ENCODE measurements at regions not wholly inside any gene's neighbourhood (a gene's known extent, or its start where the extent isn't known, plus 50 kb on each side); places are given as distances from the start of the nearest gene placed in this dataset.

DNA sequence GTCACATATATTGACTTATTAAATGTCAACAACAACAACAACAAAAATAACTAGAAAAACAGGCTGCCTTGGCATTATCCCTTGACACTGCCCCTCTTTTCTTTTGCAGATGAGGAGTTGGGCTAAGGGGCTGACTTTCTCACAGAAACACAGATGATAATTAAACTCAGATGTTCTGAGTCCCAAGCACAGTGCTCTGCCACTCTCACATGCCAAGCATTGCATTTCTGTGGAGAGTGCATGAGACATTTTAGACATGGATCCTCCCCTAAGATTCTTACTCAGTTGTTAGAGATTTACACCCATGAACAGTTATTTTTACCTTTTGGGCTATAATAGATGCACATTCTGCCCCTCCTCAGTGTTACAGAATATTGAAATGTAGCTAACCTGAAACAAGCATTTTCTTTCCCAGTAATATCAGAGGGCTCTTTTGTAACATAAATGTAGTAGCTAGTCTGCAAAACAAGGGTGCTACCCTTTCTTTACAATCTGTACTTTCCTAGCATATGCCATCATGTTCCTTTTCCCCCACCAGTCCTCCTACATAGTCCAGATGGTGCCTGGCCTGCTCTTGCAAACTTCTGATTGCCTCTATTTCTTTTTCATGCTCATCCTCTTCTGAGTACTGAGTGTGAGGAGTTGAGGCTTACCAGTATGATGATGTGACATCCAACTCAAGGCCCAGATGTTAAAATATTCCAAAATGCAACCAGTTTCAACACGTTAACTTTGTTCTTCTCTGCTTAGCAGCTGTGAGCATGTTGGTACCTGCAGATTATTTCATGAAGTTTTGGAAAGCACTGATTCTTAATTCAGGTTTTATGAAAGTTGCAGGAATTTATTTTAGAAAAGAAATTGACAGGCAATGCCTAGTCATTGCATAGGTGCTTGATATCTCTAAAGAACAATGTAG, 125.0 kb upstream of the ATP2B1 start:
- no peak for DNase-seq
- peaks cover 2% of the 10 kb centered on the region for H3K9me3 ChIP-seq (ENCODE audit: severe bottlenecking)
- no peak overlapping the region for H3K4me3 ChIP-seq (ENCODE audit: low read depth, low read length)
- H3K27me3 ChIP-seq (ENCODE audit: insufficient read depth, low read depth, severe bottlenecking) = no peaks in the 10 kb centered on the region
- no peaks in the 10 kb centered on the region for H3K36me3 ChIP-seq
- no peak overlapping the region for H3K27ac ChIP-seq
- TF ChIP-seq, protein P1, sequence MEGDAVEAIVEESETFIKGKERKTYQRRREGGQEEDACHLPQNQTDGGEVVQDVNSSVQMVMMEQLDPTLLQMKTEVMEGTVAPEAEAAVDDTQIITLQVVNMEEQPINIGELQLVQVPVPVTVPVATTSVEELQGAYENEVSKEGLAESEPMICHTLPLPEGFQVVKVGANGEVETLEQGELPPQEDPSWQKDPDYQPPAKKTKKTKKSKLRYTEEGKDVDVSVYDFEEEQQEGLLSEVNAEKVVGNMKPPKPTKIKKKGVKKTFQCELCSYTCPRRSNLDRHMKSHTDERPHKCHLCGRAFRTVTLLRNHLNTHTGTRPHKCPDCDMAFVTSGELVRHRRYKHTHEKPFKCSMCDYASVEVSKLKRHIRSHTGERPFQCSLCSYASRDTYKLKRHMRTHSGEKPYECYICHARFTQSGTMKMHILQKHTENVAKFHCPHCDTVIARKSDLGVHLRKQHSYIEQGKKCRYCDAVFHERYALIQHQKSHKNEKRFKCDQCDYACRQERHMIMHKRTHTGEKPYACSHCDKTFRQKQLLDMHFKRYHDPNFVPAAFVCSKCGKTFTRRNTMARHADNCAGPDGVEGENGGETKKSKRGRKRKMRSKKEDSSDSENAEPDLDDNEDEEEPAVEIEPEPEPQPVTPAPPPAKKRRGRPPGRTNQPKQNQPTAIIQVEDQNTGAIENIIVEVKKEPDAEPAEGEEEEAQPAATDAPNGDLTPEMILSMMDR (IDR thresholded peaks at IDR 0.05; ENCODE audit: low read depth, low read length) = no peak

DNA sequence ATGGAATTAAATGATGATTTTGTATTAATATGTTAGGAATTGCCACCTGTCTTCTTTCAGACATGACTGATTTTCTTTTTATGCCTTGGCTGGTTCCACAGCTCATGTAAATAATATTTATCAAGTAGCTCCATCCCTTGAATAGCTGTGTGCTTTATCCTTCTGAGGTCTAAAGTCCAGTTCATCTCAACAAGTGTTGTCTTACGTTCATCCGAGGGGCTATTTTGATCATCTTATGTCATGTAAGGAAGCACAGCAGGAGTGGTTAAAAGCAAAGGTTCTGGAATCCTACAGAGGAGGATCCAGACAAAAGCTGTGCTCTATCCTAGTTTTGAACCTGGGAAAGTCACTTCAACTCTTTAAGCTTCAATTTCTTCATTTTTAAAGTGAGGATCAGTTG, 123.7 kb upstream of the ATP2B1 start:
- no peaks in the 10 kb centered on the region for H3K27me3 ChIP-seq (ENCODE audit: insufficient read depth, low read depth, severe bottlenecking)
- H3K36me3 ChIP-seq = no peaks in the 10 kb centered on the region
- no peak for DNase-seq
- peaks cover 2% of the 10 kb centered on the region for H3K9me3 ChIP-seq (ENCODE audit: severe bottlenecking)
- no peak overlapping the region for H3K4me3 ChIP-seq (ENCODE audit: low read depth, low read length)
- no peak overlapping the region for H3K27ac ChIP-seq
- TF ChIP-seq, protein P1 (IDR thresholded peaks at IDR 0.05; ENCODE audit: low read depth, low read length) = no peak

DNA sequence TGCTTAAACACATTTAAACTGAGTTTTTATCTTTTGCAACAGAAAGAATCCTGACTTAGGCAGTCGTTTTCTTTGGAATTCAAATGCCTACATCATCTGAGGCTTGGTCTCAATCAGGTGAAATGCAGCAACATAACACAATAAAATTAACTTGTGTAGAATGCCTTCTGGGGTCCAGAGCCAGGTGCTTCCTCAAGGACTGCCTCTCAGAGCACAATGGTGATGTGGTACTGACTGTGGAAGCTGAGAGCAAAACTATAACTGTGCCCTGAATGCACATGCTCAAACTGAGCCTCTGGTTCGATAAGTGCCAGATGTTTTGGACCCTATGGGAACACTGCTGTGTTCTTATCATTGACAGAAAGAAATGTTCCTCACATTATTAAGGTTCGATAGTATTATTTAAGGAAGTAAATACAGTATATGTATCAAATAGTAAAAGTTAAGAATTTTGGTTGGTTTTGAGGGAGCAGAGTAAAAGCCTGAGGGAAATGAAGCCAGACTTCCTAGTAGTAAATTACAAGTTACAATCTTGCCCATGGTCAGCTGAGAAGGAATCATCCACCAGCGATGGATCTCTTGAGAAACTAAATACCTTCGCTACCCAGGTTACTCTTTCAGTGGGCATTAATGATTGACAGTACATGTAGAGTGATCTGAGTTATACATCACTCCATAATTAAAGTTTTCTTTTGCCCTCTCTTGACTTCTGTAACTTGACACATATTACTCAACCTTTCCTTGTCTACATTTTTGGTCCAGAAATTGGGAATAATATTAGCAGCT, 122.9 kb upstream of the ATP2B1 start:
- DNase-seq = no peak
- H3K4me3 ChIP-seq (ENCODE audit: low read depth, low read length) = no peak overlapping the region
- H3K9me3 ChIP-seq (ENCODE audit: severe bottlenecking) = peaks cover 2% of the 10 kb centered on the region
- TF ChIP-seq, protein P1 (IDR thresholded peaks at IDR 0.05; ENCODE audit: low read depth, low read length) = no peak
- no peak overlapping the region for H3K27ac ChIP-seq
- no peaks in the 10 kb centered on the region for H3K36me3 ChIP-seq
- no peaks in the 10 kb centered on the region for H3K27me3 ChIP-seq (ENCODE audit: insufficient read depth, low read depth, severe bottlenecking)

DNA sequence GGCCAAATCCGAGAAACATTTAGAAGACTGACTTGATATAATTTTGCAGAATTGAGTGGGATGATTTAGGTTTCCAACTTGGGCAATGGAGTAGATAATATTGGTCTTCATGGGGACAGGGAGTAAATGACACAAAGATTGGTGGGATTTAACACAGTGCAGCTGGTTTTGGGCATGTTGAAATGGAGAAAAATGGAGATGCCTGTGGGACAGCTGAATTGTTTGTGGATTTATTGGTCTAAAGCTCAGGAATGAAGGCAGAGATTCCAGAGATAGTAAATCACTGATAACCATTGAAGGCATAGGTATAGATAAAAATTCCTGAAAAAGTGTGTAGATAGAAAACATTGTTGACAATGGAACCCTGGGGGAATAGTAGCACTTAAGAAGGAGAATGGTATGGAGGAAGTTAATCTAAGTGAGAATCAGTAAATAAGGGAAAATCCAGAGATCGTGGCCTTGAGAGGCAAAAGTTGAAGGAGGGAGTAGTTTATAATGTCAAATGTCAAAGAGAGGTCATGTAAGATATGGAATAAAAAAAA, 120.9 kb upstream of the ATP2B1 start:
- Histone ChIP-seq H3K9me3 (ENCODE audit: severe bottlenecking) (peaks cover under 1% of the 10 kb centered on the region), H3K27me3 (ENCODE audit: insufficient read depth, low read depth, severe bottlenecking) (no peaks in the 10 kb centered on the region), H3K4me3 (ENCODE audit: low read depth, low read length) (no peak overlapping the region), H3K36me3 (no peaks in the 10 kb centered on the region), H3K27ac (no peak overlapping the region)
- TF ChIP-seq, protein P1 (IDR thresholded peaks at IDR 0.05; ENCODE audit: low read depth, low read length) = no peak
- no peak for DNase-seq

DNA sequence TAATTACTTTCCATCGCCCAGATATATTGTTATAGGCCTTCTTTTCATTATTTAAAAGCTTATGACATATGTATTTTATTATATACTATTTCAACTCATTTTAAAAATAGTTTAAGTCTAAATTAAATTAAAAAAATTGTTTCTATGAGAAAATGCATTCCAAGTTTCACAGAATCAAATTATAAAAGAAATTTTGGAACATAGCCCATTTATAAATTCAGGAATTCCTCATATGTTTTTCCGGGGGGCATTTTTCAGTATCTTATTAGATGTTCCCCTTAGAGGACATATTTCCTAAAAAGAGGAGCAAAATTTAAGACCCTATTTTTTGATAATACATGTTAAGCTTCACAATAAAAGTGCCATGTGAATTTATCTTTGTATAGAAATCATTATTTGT, 119.9 kb upstream of the ATP2B1 start:
- Histone ChIP-seq H3K27ac (no peak overlapping the region), H3K9me3 (ENCODE audit: severe bottlenecking) (no peaks in the 10 kb centered on the region), H3K27me3 (ENCODE audit: insufficient read depth, low read depth, severe bottlenecking) (no peaks in the 10 kb centered on the region), H3K4me3 (ENCODE audit: low read depth, low read length) (no peak overlapping the region), H3K36me3 (no peaks in the 10 kb centered on the region)
- no peak for DNase-seq
- TF ChIP-seq, protein P1 (IDR thresholded peaks at IDR 0.05; ENCODE audit: low read depth, low read length) = no peak
